ENCODE measurements at regions not wholly inside any gene's neighbourhood (a gene's known extent, or its start where the extent isn't known, plus 50 kb on each side); places are given as distances from the start of the nearest gene placed in this dataset.

DNA sequence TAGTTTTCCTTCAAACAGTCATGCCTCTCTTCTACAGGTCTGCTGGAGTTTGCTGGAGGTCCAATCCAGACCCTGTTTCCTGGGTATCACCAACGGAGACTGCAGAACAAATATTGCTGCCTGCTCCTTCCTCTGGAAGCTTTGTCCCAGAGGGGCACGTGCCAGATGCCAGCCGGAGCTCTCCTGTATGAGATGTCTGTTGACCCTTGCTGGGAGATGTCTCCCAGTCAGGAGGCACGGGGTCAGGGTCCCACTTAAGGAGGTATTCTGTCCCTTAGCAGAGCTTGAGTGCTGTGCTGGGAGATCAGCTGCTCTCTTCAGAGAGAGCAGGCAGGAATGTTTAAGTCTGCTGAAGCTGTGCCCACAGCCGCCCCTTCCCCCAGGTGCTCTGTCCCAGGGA is 666.9 kb downstream of the FRK start:
- H3K27me3 ChIP-seq (ENCODE audit: control insufficient read depth, insufficient read depth, low read length) = no peaks in the 10 kb centered on the region
- H3K36me3 ChIP-seq (replicated peaks; ENCODE audit: control insufficient read depth, insufficient read depth, low read length) = no peaks in the 10 kb centered on the region
- no peak for DNase-seq
- no peak overlapping the region for H3K4me3 ChIP-seq (ENCODE audit: insufficient read depth, low read depth, low read length)

DNA sequence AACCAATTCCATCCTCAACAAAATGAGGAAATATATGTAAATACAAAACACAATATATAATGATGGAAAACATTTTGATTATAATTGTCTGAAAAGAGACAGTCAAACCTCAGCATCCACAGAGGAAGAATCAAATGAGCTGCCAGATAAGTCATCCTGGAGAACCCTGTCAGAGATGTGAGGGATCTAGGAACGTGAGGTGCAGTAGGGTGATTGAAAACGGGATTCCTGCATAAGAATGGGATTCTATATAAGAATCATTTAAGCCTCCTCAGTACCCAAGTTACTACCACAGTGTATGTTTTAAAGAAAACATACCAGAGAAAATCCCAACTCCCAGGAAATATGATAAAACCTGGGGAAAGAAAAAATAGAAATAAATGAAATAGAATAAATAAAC is 690.5 kb downstream of the FRK start:
- Histone ChIP-seq H3K36me3 (replicated peaks; ENCODE audit: control insufficient read depth, insufficient read depth, low read length) (no peaks in the 10 kb centered on the region), H3K27me3 (ENCODE audit: control insufficient read depth, insufficient read depth, low read length) (no peaks in the 10 kb centered on the region), H3K4me3 (ENCODE audit: insufficient read depth, low read depth, low read length) (no peak overlapping the region)
- no peak for DNase-seq

DNA sequence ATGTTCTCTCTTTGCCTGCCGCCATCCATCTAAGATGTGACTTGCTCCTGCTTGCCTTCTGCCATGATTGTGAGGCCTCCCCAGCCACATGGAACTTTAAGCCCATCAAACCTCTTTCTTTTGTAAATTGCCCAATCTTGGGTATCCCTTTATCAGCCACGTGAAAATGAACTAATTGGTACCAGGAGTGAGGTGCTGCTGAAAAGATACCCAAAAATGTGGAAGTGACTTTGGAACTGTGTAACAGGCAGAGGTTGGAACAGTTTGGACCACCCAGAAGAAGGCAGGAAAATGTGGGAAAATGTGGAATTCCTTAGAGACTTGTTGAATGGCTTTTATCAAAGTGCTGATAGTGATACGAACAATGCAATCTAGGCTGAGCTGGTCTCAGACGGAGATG is 694.9 kb downstream of the FRK start:
- DNase-seq = no peak

DNA sequence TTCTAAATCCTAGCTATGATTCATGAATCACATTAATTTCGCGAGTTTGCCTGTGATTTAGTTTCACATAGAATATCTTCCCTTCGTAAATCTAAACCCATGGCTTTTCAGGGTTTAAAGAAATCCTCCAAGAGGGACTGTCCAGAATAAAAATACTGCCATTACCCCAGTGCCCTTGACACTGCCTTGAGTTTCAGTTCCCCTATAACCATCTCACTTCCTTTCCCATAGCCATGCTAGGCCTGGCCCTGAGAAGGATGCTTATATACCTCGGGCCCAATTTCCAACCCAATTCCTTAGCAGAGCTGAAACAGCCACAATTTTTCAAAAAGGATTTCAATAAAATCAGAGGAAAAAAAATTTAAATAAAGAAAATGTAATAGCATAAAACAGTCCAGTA is 697.3 kb downstream of the FRK start:
- DNase-seq = no peak
- H3K4me3 ChIP-seq (ENCODE audit: insufficient read depth, low read depth, low read length) = no peak overlapping the region
- H3K27me3 ChIP-seq (ENCODE audit: control insufficient read depth, insufficient read depth, low read length) = no peaks in the 10 kb centered on the region
- no peaks in the 10 kb centered on the region for H3K36me3 ChIP-seq (replicated peaks; ENCODE audit: control insufficient read depth, insufficient read depth, low read length)

More for the DNA sequence above, 694.9 kb downstream of the FRK start:
- no peaks in the 10 kb centered on the region for H3K27me3 ChIP-seq (ENCODE audit: control insufficient read depth, insufficient read depth, low read length)
- no peaks in the 10 kb centered on the region for H3K36me3 ChIP-seq (replicated peaks; ENCODE audit: control insufficient read depth, insufficient read depth, low read length)
- no peak overlapping the region for H3K4me3 ChIP-seq (ENCODE audit: insufficient read depth, low read depth, low read length)

DNA sequence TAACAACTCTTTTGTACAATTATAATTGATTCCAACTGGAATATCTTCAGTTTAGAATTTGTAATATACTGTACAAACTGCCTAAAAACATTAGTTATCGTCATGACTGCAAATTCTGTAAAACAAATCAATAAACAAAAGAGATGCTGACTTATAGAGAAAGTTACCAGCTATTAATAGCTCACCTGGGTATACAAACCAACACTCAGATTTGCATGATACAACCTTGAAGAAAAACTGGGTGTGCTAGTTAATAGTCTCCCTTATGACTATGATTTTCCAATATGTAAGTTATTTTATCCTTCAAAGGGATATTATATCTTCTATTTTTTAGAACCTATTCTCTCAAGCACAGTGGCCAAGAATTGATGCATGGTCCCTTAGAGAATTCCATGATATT is 698.5 kb downstream of the FRK start:
- H3K27me3 ChIP-seq (ENCODE audit: control insufficient read depth, insufficient read depth, low read length) = no peaks in the 10 kb centered on the region

DNA sequence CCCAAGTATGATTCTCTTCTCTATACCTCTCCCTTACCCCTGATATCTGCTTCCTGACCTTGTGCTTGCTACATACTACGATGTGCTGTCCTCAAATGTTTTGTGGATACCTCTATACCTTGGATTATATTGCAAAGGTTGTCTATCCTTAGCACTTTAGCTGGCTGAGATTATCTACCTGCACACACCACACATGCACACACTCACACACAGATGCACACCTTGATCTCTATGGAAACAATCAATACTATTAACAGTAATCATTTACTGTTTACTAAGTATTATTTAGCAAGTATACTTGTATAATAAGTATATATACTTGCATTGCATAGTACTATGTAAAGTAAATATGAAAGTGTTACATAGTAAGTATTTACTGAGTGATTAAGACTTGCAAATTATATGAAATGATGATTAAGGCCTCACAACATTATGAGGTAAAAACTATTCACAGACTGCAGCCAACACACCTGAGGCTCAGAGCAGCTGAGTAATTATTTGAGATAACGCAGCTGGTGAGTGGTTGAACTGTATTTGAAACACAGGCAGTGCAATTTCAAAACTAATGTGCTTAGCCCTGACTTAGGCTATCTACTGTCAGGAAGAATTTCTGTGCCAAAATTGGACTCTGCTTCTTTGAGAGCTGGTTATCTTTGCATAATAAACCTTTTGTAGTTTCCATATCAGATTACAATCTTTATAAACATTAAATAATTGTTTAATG is 699.9 kb downstream of the FRK start:
- no peak overlapping the region for H3K4me3 ChIP-seq (ENCODE audit: insufficient read depth, low read depth, low read length)
- no peak for DNase-seq
- no peaks in the 10 kb centered on the region for H3K27me3 ChIP-seq (ENCODE audit: control insufficient read depth, insufficient read depth, low read length)
- H3K36me3 ChIP-seq (replicated peaks; ENCODE audit: control insufficient read depth, insufficient read depth, low read length) = no peaks in the 10 kb centered on the region

More for the DNA sequence above, 698.5 kb downstream of the FRK start:
- Histone ChIP-seq H3K4me3 (ENCODE audit: insufficient read depth, low read depth, low read length) (no peak overlapping the region), H3K36me3 (replicated peaks; ENCODE audit: control insufficient read depth, insufficient read depth, low read length) (no peaks in the 10 kb centered on the region)
- no peak for DNase-seq

DNA sequence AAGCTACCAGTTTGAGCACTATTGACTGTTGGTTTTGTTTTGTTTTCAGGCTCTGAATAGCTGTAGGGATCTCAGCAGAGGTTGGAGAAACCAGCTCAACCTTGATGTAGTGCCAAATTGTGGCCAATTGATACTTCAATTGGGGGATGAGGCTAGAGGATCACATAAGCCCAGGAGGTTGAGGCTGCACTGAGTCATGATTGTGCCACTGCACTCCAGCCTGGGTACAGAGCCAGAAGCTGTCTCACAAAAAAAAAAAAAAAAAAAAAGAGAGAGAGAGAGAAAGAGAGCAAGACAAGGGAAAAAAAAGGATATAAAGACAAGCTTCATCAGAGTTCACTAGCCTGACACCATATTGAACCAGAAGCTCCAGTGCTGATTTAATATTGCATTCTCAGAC is 702.1 kb downstream of the FRK start:
- H3K27me3 ChIP-seq (ENCODE audit: control insufficient read depth, insufficient read depth, low read length) = no peaks in the 10 kb centered on the region
- H3K4me3 ChIP-seq (ENCODE audit: insufficient read depth, low read depth, low read length) = no peak overlapping the region
- DNase-seq = no peak
- no peaks in the 10 kb centered on the region for H3K36me3 ChIP-seq (replicated peaks; ENCODE audit: control insufficient read depth, insufficient read depth, low read length)

DNA sequence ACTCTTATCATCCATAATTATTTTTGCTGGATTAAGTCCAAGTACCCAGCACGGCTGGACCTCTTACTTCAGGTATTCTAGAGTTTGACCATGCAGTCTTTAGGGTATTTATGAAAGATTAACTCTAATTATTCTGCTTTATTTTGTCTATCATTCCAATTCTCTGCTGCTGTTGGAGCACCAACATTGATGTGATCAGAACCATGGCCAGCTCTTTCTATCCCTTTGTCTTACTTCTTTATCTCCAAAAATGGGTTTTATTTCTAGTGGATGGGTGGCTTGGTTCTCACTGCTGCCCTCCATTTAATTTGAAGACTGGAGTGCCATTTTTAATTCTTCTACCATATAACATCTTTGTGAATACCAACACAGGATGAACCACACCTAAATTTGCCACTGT is 704.3 kb downstream of the FRK start:
- no peak overlapping the region for H3K4me3 ChIP-seq (ENCODE audit: insufficient read depth, low read depth, low read length)
- no peaks in the 10 kb centered on the region for H3K27me3 ChIP-seq (ENCODE audit: control insufficient read depth, insufficient read depth, low read length)
- no peak for DNase-seq
- no peaks in the 10 kb centered on the region for H3K36me3 ChIP-seq (replicated peaks; ENCODE audit: control insufficient read depth, insufficient read depth, low read length)

DNA sequence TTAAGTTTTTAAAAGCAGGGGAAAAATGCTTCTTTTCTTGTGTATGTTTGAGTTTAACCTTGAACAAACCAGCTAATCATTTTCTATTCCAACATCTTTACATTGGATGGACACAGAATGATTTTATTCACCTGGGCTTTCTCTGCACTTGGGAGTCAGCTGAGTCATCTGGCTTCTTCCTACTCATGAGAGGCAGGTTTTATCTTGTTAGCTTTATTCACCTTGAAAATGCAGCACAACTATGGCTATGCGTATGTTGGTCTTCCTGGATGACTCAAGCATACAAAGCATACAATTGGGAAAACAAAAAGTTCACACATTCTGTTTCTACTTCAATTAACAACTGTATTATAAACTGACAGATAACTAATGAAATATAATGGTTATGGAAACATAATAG is 737.7 kb downstream of the FRK start:
- no peak for DNase-seq
- Histone ChIP-seq H3K4me3 (ENCODE audit: insufficient read depth, low read depth, low read length) (no peak overlapping the region), H3K36me3 (replicated peaks; ENCODE audit: control insufficient read depth, insufficient read depth, low read length) (no peaks in the 10 kb centered on the region), H3K27me3 (ENCODE audit: control insufficient read depth, insufficient read depth, low read length) (no peaks in the 10 kb centered on the region)

DNA sequence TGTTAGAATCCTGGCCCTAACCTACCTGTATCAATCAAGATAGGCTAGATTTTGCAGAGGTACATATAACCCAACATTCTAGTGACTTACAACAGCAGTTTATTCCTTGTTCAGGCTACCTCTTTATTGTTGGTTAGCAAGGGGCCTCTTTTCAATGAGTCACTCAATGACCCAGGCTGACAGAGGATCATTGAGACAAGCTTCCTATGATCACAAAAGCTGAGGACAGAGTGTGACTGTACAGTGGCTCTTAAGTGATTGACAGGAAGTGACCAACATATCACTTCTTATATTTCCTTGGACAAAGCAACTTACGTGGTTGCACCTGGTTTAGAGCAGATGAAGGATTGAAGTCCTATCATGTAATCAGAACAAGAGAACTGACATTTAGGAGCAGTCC is 740.9 kb downstream of the FRK start:
- Histone ChIP-seq H3K36me3 (replicated peaks; ENCODE audit: control insufficient read depth, insufficient read depth, low read length) (no peaks in the 10 kb centered on the region), H3K4me3 (ENCODE audit: insufficient read depth, low read depth, low read length) (no peak overlapping the region), H3K27me3 (ENCODE audit: control insufficient read depth, insufficient read depth, low read length) (no peaks in the 10 kb centered on the region)
- DNase-seq = no peak

DNA sequence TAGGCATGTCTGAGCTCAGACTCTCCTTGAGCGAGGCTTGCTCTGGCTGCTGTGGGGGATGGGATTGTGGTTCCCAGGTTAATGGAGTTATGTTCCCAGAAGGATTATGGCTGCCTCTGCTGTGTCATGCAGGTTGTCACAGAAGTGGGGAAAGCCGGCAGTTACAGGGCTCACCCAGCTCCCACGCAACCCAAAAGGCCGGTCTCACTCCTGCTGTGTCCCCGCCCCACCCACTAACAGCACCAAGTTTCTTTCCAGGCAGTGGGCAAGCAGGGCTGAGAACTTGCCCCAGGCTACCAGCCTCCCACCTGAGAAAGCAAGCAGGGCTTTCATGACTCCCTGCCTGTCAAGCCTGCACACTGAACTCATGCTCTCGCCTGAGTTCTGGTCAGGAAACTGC is 750.5 kb downstream of the FRK start:
- H3K27me3 ChIP-seq (ENCODE audit: control insufficient read depth, insufficient read depth, low read length) = no peaks in the 10 kb centered on the region
- no peaks in the 10 kb centered on the region for H3K36me3 ChIP-seq (replicated peaks; ENCODE audit: control insufficient read depth, insufficient read depth, low read length)
- no peak for DNase-seq
- no peak overlapping the region for H3K4me3 ChIP-seq (ENCODE audit: insufficient read depth, low read depth, low read length)

DNA sequence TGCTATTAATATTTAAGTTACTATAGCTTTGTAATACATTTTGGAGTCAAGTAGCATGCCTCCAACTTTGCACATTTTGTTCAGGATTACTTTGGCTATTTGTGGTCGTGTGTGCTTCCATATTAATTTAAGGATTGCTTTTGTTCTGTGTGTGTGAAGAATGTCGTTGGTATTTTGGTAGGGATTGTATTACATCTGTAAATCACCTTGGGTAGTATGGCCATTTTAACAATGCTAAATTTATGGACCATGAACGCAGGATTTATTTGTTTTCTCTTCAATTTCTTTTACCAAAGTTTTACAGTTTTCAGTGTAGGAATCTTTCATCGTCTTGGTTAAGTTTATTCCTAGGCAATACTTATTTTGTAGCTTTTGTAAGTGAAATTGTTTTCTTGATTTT is 758.0 kb downstream of the FRK start:
- Histone ChIP-seq H3K27me3 (ENCODE audit: control insufficient read depth, insufficient read depth, low read length) (no peaks in the 10 kb centered on the region), H3K36me3 (replicated peaks; ENCODE audit: control insufficient read depth, insufficient read depth, low read length) (no peaks in the 10 kb centered on the region), H3K4me3 (ENCODE audit: insufficient read depth, low read depth, low read length) (no peak overlapping the region)
- DNase-seq = no peak

DNA sequence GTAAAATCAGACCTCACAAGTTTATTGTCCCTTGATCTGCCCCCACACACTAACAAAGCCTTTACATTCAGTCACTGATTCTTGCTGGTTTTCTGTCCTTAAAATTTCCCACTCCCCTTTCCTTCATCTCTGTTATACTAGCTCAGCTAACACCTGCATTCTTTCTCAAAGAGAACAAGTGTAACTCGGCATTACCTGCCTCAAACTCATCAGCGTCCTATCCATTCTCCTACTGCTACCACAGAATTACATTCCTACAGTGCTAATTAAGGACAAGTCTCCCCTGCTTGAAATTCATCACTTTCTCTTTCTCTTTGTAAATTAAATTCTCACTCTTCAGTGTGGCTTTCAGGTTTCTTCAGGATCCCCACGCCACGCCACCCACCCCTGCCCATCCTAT is 773.2 kb downstream of the FRK start:
- DNase-seq = no peak
- Histone ChIP-seq H3K27me3 (ENCODE audit: control insufficient read depth, insufficient read depth, low read length) (no peaks in the 10 kb centered on the region), H3K4me3 (ENCODE audit: insufficient read depth, low read depth, low read length) (no peak overlapping the region), H3K36me3 (replicated peaks; ENCODE audit: control insufficient read depth, insufficient read depth, low read length) (no peaks in the 10 kb centered on the region)

DNA sequence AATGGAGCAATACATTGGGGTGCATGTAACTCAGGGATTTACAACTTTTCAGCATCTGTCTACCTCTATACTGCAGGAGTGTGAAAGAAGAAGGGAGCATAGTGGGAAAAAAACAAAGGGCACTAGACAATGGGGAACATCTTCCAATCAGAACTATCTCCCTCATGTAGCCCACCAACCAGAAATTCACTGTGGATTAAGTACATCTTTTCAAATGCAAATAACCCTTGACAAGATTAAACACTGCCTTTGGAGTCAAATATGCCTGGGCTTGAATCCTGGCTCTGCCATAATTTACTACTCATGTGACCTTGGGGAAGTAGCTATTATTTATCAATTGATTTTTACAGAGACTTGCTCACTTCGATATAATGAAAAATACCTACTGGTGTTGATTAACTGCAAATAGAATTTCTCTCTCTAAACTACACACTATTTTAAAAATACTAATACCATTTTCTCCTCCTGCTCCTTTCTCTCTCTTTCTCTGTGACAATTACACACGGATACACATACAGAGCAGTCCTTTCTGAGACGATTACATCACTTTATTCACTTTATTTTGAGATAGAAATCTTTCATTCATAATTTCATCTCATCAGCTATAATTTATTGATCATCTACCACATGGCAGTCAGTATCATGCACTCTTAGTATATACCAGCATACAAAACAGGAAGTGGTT is 783.7 kb downstream of the FRK start:
- Histone ChIP-seq H3K27me3 (ENCODE audit: control insufficient read depth, insufficient read depth, low read length) (no peaks in the 10 kb centered on the region), H3K4me3 (ENCODE audit: insufficient read depth, low read depth, low read length) (no peak overlapping the region), H3K36me3 (replicated peaks; ENCODE audit: control insufficient read depth, insufficient read depth, low read length) (no peaks in the 10 kb centered on the region)
- no peak for DNase-seq

DNA sequence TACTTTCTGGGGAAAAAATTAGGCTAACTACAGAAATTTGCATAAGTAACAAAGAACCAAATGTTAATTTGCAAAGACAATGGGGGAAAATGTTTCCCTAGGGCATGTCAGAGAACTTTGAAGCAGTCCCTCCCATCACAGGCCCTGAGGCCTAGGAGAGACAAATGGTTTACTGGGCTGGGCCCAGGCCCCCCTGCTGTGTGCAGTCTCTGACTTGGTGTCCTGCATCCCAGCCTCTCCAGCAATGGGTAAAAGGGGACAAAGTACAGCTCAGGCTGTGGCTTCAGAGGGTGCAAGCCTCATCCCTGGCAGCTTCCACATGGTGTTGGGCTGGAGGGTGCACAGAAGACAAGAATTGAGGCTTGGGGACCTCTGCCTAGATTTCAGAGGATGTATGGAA is 788.4 kb downstream of the FRK start:
- Histone ChIP-seq H3K36me3 (replicated peaks; ENCODE audit: control insufficient read depth, insufficient read depth, low read length) (no peaks in the 10 kb centered on the region), H3K4me3 (ENCODE audit: insufficient read depth, low read depth, low read length) (no peak overlapping the region), H3K27me3 (ENCODE audit: control insufficient read depth, insufficient read depth, low read length) (no peaks in the 10 kb centered on the region)
- DNase-seq = no peak
